Stimulated activated CD4-positive, alpha-beta T cell treated with anti-CD3 and anti-CD28 coated beads, TNF-alpha, amount 100 ng/mL, for 1 hour (primary cell): ENCODE measurements at regions not wholly inside any gene's neighbourhood (a gene's known extent, or its start where the extent isn't known, plus 50 kb on each side); places are given as distances from the start of the nearest gene placed in this dataset.
"Not testable (repeated sequence)": the region's sequence is repeated elsewhere in the genome, so short reads cannot be mapped to it uniquely, and the experiment has no call there.

ENCODE experiments used
- DNase-seq, 3 donors: peaks; one replicate each; pipeline ENCODE4 v3.0.0-alpha.2; 2020; ENCODE audit warnings: low read depth in 3 of 3, low spot score in 1 of 3

GRCh38 chr1:148361427-148362215 lies 121.5 kb downstream of the PPIAL4G start:
- DNase-seq: peak in 1 of 3 donors; percentile 31

- DNase-seq: no peak
These were observed 126.1 kb downstream of the PPIAL4G start for GRCh38 chr1:148357037-148357436.

- no peak for DNase-seq
These were observed 127.1 kb downstream of the PPIAL4G start for GRCh38 chr1:148355976-148356375.

GRCh38 chr1:148354913-148355308 lies 128.2 kb downstream of the PPIAL4G start:
- no peak for DNase-seq

GRCh38 chr1:148354284-148354912 lies 128.7 kb downstream of the PPIAL4G start:
- no peak for DNase-seq

GRCh38 chr1:148353461-148354283 lies 129.4 kb downstream of the PPIAL4G start:
- no peak for DNase-seq

- DNase-seq: no peak
These were observed 130.5 kb downstream of the PPIAL4G start for GRCh38 chr1:148352470-148353053.

- DNase-seq: no peak
These were observed 135.3 kb downstream of the PPIAL4G start for GRCh38 chr1:148347781-148348180.

- DNase-seq: not testable (repeated sequence)
These were observed 137.4 kb downstream of the PPIAL4G start for GRCh38 chr1:148345659-148346151.

GRCh38 chr1:148344651-148345050 lies 138.5 kb downstream of the PPIAL4G start:
- not testable (repeated sequence) for DNase-seq

- not testable (repeated sequence) for DNase-seq
These were observed 141.4 kb downstream of the PPIAL4G start for GRCh38 chr1:148341729-148342128.

GRCh38 chr1:148336121-148336918 lies 146.8 kb downstream of the PPIAL4G start:
- not testable (repeated sequence) for DNase-seq

- DNase-seq: peak; percentile 28 to 62 (median 50)
These were observed 148.6 kb downstream of the PPIAL4G start for GRCh38 chr1:148334339-148335130.

- no peak for DNase-seq
These were observed 149.2 kb downstream of the PPIAL4G start for GRCh38 chr1:148333875-148334338.

GRCh38 chr1:148328884-148329283 lies 154.2 kb downstream of the PPIAL4G start:
- no peak for DNase-seq

GRCh38 chr1:148325031-148325430 lies 158.1 kb downstream of the PPIAL4G start:
- DNase-seq: not testable (repeated sequence)

GRCh38 chr1:148324465-148324864 lies 158.6 kb downstream of the PPIAL4G start:
- DNase-seq: not testable (repeated sequence)

- DNase-seq: not testable (repeated sequence)
These were observed 163.0 kb downstream of the PPIAL4G start for GRCh38 chr1:148320079-148320478.

GRCh38 chr1:148318904-148319242 lies 164.2 kb downstream of the PPIAL4G start:
- no peak for DNase-seq
